ENCODE measurements at regions not wholly inside any gene's neighbourhood (a gene's known extent, or its start where the extent isn't known, plus 50 kb on each side); places are given as distances from the start of the nearest gene placed in this dataset.

DNA sequence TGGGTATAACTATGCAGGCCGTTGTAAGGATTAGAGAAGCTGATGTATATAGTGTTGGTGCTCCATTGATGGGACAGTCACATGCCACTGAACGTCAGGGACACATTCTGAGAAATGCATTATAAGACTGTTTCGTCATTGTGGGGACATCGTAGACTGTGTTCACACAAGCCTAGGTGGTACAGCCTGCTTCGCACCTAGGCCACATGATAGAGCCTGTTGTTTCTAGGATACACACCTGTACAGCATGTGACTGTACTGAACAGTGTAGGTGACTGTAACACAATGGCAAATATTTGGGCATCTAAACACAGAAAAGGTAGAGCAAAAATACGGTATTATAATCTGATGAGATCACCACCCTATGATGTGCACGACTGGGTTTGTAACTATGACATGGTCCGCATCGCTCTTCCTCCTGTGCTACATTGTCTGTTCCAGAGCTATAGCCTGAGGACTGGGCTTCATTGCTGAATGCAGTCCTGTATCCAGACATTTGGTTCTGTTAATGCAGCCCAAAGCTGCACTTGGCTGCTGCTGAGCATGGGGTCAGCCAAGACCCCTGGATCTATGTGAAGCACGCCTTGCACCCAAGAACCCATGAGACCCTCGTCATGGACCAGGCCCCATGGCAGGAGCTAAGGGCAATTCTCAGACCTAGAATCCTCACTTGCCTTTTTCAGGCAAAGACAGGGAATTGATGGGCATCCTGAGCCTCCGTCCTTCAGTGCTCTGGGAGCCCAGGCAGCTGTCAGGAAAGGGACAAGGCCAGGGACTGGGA, 51.1 kb upstream of the THY1 start:
- DNase-seq (ENCODE audit: low spot score), result no peak

DNA sequence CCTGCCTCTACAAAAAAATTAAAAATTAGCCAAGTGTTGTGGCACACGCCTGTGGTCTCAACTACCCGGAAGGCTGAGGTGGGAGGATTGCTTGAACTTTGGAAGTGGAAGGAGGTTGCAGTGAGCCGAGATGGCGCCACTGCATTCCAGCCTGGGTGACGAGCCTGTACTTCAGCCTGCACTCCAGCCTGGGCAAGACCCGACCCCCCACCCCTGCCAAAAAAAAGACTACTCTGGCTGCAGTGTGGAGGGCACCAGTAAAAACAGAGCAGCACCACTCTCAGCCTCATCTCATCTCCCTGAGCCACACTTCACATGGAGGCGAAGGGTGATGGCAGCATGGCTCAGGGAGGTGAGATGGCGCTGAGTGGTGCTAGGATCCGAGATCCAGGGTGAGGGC, 50.3 kb upstream of the THY1 start:
- DNase-seq (ENCODE audit: low spot score), result no peak

DNA sequence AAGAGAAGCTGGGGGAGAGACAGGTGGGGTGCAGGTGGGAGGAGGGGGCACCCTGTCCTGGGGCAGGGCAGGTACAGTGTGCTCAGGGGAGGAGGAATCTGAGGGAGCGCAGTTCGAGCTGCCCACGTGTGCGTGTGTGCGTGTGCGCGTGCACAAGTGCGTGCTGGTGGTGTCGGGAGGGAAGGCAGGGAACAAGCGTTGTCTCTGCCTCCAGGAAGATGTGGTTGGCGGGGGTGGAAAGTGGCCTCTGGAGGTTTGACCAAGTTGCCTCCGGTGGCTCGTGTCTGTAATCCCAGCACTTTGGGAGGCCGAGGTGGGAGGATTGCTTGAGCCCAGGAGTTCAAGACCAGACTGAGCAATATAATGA, 49.9 kb upstream of the THY1 start:
- no peak for DNase-seq (ENCODE audit: low spot score)

Measured in D341Med (cell line).